HG02623 (cell line): ENCODE measurements at regions not wholly inside any gene's neighbourhood (a gene's known extent, or its start where the extent isn't known, plus 50 kb on each side); places are given as distances from the start of the nearest gene placed in this dataset.

Source experiments
- ATAC-seq: cut with Tn5 transposase; IDR thresholded peaks from one replicate; pipeline ENCODE4 v1.9.1; 2021; ENCODE audit warnings: moderate library complexity; ENCODE audit not compliant: unreplicated experiment

- no peak for ATAC-seq
These were observed 411.0 kb upstream of the OR4E1 start for GRCh38 chr14:22084393-22085281.

GRCh38 chr14:22081337-22081736 lies 407.7 kb upstream of the OR4E1 start:
- ATAC-seq = no peak

- ATAC-seq = no peak
These were observed 406.1 kb upstream of the OR4E1 start for GRCh38 chr14:22079766-22080165.

GRCh38 chr14:22073801-22074200 lies 400.2 kb upstream of the OR4E1 start:
- no peak for ATAC-seq

- peak; percentile 86 for ATAC-seq
These were observed 397.4 kb upstream of the OR4E1 start for GRCh38 chr14:22071006-22071405.

- peak; percentile 56 for ATAC-seq
These were observed 396.7 kb upstream of the OR4E1 start for GRCh38 chr14:22070119-22070982.

GRCh38 chr14:22065347-22065746 lies 391.7 kb upstream of the OR4E1 start:
- ATAC-seq = no peak

- no peak for ATAC-seq
These were observed 385.6 kb upstream of the OR4E1 start for GRCh38 chr14:22059201-22059600.

- ATAC-seq = no peak
These were observed 379.2 kb upstream of the OR4E1 start for GRCh38 chr14:22052795-22053194.

- no peak for ATAC-seq
These were observed 373.5 kb upstream of the OR4E1 start for GRCh38 chr14:22047115-22047514.

GRCh38 chr14:22046063-22046462 lies 372.4 kb upstream of the OR4E1 start:
- ATAC-seq = no peak

GRCh38 chr14:22044193-22044592 lies 370.6 kb upstream of the OR4E1 start:
- ATAC-seq = no peak

GRCh38 chr14:22040781-22041125 lies 367.1 kb upstream of the OR4E1 start:
- ATAC-seq = no peak

- ATAC-seq = no peak
These were observed 366.5 kb upstream of the OR4E1 start for GRCh38 chr14:22039938-22040780.

- no peak for ATAC-seq
These were observed 363.1 kb upstream of the OR4E1 start for GRCh38 chr14:22036541-22037239.

- no peak for ATAC-seq
These were observed 352.9 kb upstream of the OR4E1 start for GRCh38 chr14:22026527-22026926.

- no peak for ATAC-seq
These were observed 352.3 kb upstream of the OR4E1 start for GRCh38 chr14:22025879-22026278.

GRCh38 chr14:22024137-22024536 lies 350.5 kb upstream of the OR4E1 start:
- no peak for ATAC-seq

GRCh38 chr14:22018890-22019289 lies 345.3 kb upstream of the OR4E1 start:
- ATAC-seq = no peak

- no peak for ATAC-seq
These were observed 338.8 kb upstream of the OR4E1 start for GRCh38 chr14:22012452-22012851.

GRCh38 chr14:22011253-22011642 lies 337.6 kb upstream of the OR4E1 start:
- no peak for ATAC-seq
